NCI-H128 (cell line): ENCODE measurements at regions not wholly inside any gene's neighbourhood (a gene's known extent, or its start where the extent isn't known, plus 50 kb on each side); places are given as distances from the start of the nearest gene placed in this dataset.
"Not testable (repeated sequence)": the region's sequence is repeated elsewhere in the genome, so short reads cannot be mapped to it uniquely, and the experiment has no call there.

Experiments
- DNase-seq: peaks from one replicate; lab custom pipeline; 2025; ENCODE audit not compliant: unreplicated experiment; lab: John Stamatoyannopoulos, UW

- no peak for DNase-seq
Measured at GRCh38 chr5:66348387-66349125, 204.5 kb downstream of the SREK1 start.

GRCh38 chr5:66351813-66352212 is 207.7 kb downstream of the SREK1 start:
- DNase-seq = no peak

GRCh38 chr5:66353186-66353585 is 209.1 kb downstream of the SREK1 start:
- DNase-seq = no peak

GRCh38 chr5:66354422-66354821 is 210.3 kb downstream of the SREK1 start:
- DNase-seq = no peak

- DNase-seq = no peak
Measured at GRCh38 chr5:66356011-66356565, 212.0 kb downstream of the SREK1 start.

GRCh38 chr5:66358741-66359140 is 214.6 kb downstream of the SREK1 start:
- DNase-seq = no peak

- DNase-seq = no peak
Measured at GRCh38 chr5:66361070-66361469, 217.0 kb downstream of the SREK1 start.

- DNase-seq = no peak
Measured at GRCh38 chr5:66362046-66362445, 217.9 kb downstream of the SREK1 start.

GRCh38 chr5:66362687-66363086 is 218.6 kb downstream of the SREK1 start:
- DNase-seq = no peak

GRCh38 chr5:66363097-66363496 is 219.0 kb downstream of the SREK1 start:
- DNase-seq = no peak

- DNase-seq = no peak
Measured at GRCh38 chr5:66364186-66364585, 220.1 kb downstream of the SREK1 start.

- no peak for DNase-seq
Measured at GRCh38 chr5:66365981-66366380, 221.9 kb downstream of the SREK1 start.

GRCh38 chr5:66367814-66368541 is 223.9 kb downstream of the SREK1 start:
- no peak for DNase-seq

- DNase-seq = no peak
Measured at GRCh38 chr5:66368811-66369210, 224.7 kb downstream of the SREK1 start.

GRCh38 chr5:66377747-66378146 is 218.4 kb upstream of the MAST4 start:
- DNase-seq = no peak

GRCh38 chr5:66378407-66378806 is 217.8 kb upstream of the MAST4 start:
- DNase-seq = no peak

GRCh38 chr5:66382152-66382551 is 214.0 kb upstream of the MAST4 start:
- DNase-seq = no peak

GRCh38 chr5:66405145-66405544 is 191.0 kb upstream of the MAST4 start:
- not testable (repeated sequence) for DNase-seq

GRCh38 chr5:66406761-66407336 is 189.3 kb upstream of the MAST4 start:
- DNase-seq = no peak

- DNase-seq = no peak
Measured at GRCh38 chr5:66407765-66408164, 188.4 kb upstream of the MAST4 start.

GRCh38 chr5:66408576-66408975 is 187.6 kb upstream of the MAST4 start:
- no peak for DNase-seq

- DNase-seq = peak; percentile 2
Measured at GRCh38 chr5:66410122-66410521, 186.1 kb upstream of the MAST4 start.
